OCI-LY3 (cell line): ENCODE measurements at regions not wholly inside any gene's neighbourhood (a gene's known extent, or its start where the extent isn't known, plus 50 kb on each side); places are given as distances from the start of the nearest gene placed in this dataset.

Source experiments
- CTCF ChIP-seq: fragments of 200-600, 300-600 bp; sonication (generic); IDR thresholded peaks from 2 replicates; pipeline ENCODE4 v1.5.1; 2014; ENCODE audit warnings: antibody characterized with exemption, low read length, low read depth
- EZH2phosphoT487 ChIP-seq: fragments of 200-600 bp; shearing (Covaris generic); IDR thresholded peaks from 2 replicates; pipeline ENCODE4 v1.6.1; 2018; ENCODE audit warnings: antibody characterized with exemption, mixed run types, low read depth

- TF ChIP-seq CTCF (no peak), EZH2phosphoT487 (no peak)
Observed at GRCh38 chr3:19025441-19025840, 122.9 kb upstream of the KCNH8 start.
